ENCODE measurements at regions not wholly inside any gene's neighbourhood (a gene's known extent, or its start where the extent isn't known, plus 50 kb on each side); places are given as distances from the start of the nearest gene placed in this dataset.

GRCh38 chr10:4329225-4329624, 496.8 kb upstream of the AKR1E2 start:
- no peak for DNase-seq

GRCh38 chr10:4326647-4327046, 499.4 kb upstream of the AKR1E2 start:
- no peak for DNase-seq

DNA sequence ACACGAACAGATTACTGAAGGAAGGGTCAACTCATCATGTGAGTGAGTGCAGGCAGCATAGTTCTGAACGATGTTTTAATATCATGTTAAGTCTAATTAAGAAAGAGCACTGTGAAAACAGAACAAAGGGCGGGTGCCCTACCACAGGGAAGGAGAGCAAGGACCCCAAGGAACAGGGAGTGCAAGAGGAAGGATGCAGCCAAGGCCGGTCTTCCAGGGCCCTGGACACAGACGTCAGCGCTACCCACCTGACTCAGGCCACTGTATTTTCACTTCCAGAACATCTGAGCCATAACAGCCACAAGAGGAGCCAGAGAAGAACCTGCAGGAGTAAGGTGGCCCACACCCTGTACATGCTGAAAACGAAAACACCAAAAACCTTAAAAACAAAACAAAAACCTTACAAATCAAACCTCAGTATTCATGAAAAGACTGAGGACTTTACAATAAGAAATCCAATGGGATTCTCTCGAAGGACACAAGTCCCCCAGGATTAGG, 506.1 kb upstream of the AKR1E2 start:
- DNase-seq: no peak

DNA sequence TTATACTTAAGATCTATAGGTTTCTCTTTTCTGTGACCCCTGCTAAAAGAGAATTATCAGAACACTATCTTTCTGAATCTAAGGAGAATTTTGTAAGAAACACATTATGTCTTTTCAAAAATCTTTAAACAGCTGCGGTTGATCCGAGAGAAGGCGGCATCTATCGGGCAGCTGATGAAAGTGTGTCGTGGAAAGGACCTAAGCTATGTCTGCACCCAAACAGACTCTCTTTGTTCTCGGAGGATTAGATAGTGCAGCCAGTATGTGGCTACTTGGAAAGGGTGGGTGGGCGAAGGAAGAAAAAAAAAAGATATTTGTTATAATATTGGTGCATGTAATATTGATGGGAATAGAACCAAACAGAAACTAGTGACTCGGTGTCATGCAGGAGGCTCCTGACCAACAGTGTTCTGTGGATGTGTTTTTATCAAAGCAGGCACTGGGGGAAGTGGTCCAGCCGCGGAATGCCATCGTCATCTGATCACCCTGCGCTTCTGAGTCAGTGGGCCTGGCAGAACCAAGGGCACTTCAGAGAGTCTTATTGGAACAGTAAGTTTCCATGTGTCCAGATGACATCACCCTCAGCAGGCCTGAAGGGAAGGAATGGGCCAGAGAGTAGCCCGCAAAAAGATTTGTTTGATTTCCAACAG, 509.7 kb upstream of the AKR1E2 start:
- no peak for DNase-seq

GRCh38 chr10:4315551-4315950, 510.5 kb upstream of the AKR1E2 start:
- no peak for DNase-seq

GRCh38 chr10:4313051-4313450, 513.0 kb upstream of the AKR1E2 start:
- DNase-seq: no peak

DNA sequence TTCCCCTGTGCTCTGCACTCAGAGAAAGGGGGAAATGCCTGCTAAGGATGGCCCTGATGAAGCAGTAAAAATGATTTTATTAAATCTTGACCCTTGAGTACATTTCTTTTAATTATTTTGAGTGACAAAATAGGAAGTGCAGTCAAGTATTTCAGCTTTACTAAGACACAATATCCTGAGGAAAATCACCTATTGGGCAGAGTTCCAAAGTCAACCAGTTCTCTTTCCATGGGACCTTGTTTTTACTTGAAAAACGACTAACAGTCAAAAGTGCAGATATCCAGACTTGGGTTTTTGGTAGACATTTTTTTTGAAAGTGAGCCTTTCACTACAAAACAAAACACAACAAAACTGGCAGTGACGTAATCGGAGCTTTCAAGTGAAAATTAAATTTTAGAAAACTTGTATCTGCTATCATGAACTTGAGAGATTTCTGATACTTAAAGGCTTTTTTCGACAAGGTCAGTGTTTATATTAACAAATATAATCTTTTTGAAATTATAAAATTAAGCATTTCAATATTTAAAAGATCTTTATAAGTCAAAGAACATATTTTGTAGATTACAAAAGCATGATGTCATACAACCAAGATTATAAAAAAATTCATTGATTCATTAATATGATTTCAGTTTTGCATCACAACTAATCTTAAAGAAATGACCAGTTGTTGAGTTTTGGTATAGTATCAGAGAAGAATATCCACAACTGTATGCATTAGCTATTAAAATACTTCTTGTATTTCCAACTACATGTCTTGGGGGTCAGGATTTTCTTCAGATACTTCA, 513.8 kb upstream of the AKR1E2 start:
- DNase-seq: no peak

DNA sequence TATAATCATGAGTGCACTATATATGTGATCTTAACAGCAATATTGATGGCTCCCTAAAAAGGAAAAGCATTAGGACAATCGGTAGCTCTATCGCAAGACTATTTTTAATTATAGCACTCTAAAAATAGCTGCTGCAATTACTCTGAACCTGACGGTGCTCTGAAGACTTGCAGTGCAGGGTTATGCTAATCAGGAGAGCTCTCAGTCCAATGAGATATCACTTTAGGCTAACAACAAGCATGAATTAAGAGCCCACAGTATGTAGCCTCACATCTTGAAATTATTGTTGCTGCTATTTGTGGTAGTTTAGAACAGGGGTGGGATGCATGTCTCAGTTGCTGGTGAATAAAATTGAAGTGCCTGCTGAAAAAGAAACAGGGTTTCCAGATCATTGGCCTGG, 515.8 kb upstream of the AKR1E2 start:
- no peak for DNase-seq

DNA sequence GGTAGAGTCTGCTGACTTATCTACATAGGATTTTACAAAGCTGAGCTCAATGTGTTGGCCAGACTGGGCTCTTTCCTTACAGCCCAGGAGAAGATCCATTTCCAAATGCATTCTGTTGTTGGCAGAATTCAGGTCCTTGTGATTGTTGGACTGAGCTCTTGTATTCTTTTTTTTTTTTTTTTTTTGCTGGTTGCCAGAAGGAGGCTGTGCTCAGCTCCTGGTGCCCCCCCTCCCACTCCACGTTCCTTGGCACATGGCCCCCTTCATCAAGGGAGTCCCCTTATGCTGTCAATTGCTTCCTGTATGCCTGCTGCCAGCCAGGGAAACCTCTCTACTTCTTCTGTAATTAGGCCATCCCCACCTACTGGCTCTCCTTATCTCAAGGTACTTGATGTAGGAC, 518.1 kb upstream of the AKR1E2 start:
- no peak for DNase-seq

- no peak for DNase-seq
These were observed 519.1 kb upstream of the AKR1E2 start for GRCh38 chr10:4306871-4307270.

GRCh38 chr10:4303045-4303444, 518.0 kb upstream of the KLF6 start:
- DNase-seq: no peak

DNA sequence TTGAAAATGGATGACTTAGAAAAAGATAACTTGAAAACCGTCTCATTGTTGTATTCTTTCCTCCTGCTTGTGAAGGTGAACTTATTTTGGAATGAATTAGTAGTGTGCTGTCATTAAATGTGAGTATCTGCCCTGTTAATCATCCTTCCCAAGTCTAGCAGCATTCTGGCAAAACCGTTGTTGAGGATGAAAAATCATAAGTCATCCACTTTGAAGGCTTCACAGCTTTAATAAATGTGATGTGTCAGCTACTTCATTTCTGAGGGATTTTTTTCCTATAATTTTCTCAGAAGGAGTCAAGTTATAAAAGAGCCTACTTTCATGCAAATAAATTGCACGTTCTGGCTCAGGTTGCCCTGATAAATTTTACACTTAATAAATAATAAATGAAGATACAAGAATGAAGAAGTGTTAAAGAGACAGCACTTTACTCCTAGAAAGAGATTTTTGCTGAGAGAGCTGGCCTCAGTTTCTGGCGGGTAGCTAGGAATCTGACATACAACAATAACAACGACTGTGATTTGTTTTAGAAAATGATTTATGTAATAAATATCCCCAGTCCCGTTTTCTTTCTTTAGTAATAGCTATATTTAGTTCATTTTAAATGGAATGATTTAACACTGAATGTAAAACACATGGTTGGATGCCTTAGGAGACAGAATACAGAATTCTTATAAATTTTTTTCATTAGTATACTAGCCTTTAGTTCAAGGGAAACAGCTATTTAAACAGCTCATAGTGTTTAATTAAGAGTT, 516.5 kb upstream of the KLF6 start:
- no peak for DNase-seq

DNA sequence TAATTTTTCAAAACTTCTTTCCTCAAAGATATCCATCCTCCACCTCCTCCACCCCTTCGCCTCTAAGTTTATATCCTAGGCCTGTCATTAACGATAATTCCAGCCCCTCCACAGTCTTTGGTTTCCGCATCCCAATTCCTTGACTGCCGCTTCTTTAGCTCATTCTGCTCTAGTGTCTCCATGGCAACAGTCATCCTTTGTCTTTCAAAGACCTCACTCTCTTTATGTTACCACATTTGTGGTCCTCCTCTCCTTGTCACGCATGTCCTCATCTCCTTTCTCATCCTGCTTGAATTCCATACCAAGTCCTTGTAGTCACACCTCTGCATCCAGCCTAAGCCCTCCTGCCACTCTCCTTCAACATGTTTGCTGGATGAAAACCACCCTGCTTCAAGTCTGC, 511.2 kb upstream of the KLF6 start:
- DNase-seq: no peak

DNA sequence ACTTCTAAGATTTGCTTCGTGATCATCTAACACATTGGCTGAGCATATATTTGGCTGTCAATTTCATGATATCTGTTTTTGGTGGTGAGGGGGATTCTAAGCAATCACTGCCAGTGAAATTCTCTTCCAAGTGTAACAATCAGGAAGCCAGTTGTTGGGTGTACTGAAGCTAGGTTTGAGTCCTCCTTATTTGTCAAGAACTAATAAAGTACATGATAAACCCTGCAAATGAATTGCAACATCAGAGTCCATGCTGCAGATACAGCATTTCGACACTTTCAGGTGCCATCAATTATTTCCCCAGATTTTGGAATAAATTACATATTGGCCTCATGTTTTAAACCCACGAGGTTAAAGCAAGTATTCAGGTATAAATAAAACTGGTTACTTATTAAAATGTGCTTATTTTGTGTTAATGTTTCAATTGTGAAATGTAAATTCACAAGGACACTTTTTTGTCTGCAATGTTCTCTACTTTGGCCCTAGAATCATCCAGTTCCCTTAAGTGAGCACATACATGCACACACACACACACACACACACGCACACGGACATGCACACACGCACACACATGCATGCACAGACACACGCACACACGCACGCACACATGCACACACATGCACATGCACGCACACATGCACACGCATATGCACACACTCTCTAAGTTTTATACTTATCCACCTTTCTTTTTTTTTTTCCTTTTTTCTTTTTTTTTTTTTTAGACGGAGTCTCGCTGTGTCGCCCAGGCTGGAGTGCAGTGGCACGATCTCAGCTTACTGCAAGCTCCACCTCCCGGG, 510.2 kb upstream of the KLF6 start:
- DNase-seq: no peak

GRCh38 chr10:4294271-4294670, 509.3 kb upstream of the KLF6 start:
- no peak for DNase-seq

- no peak for DNase-seq
These were observed 507.0 kb upstream of the KLF6 start for GRCh38 chr10:4291990-4292389.

DNA sequence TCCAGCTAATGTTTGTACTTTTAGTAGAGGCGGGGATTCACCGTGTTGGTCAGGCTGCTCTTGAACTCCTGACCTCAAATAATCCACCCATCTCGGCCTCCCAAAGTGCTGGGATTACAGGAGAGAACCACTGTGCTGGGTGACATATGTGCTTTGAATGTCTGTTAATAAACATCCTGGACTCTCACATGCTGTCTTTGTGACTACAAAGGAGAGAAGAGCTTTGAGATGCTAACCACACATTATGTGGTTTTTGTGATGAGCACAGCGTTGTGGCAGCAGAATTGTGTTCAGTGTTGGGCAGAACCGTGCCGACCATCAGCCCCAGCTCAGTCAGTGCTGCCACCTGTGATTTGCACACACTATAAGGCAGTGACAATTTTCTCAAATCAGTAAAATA, 500.1 kb upstream of the KLF6 start:
- DNase-seq: no peak

- DNase-seq: no peak
These were observed 499.0 kb upstream of the KLF6 start for GRCh38 chr10:4283846-4284610.

- no peak for DNase-seq
These were observed 497.5 kb upstream of the KLF6 start for GRCh38 chr10:4282496-4282895.

DNA sequence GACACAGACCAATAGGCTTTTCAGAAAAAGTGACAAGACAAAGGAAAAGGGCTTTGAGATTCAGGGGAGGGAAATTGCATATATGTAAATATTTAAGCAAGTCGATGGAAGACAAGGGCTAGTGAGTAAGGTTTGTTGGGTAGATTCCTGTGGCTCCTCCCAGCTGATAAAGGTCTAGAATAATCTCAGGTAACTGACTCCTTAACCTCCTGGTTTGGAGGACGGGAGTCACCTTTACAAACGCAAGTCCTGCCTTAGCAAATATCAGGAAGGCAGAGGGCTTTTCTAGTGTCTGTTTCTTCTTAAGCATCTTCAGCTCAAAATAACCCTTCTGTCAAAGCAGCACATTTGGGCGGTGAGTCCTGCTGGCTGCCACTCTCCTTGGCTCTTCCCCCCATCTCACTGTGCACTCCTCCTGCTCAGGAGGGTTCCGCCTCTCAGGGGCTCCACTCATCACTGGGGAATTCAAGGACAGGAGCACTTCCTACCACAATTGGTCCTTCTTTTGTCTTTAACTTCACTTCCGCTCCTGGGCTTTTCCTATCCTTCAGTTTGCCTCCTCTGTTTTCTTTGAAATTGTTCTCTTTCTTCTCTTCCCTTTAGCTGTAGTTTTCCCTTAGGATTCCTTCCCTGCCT, 496.3 kb upstream of the KLF6 start:
- DNase-seq: no peak

- DNase-seq: no peak
These were observed 495.6 kb upstream of the KLF6 start for GRCh38 chr10:4280461-4281189.

Data from AML-193 (cell line).